CD14-positive monocyte (primary cell): ENCODE measurements at regions not wholly inside any gene's neighbourhood (a gene's known extent, or its start where the extent isn't known, plus 50 kb on each side); places are given as distances from the start of the nearest gene placed in this dataset.

Source experiments
- DNase-seq, 3 donors: peaks; one replicate each; pipeline ENCODE4 v3.0.0-alpha.2; 2011 to 2022
- H2AFZ ChIP-seq: 2 replicates; pipeline ENCODE4 v1.6.0; 2012; ENCODE audit warnings: mild to moderate bottlenecking, low read depth, low read length, inconsistent platforms; ENCODE audit not compliant: insufficient read depth, poor library complexity, severe bottlenecking
- H3K27ac ChIP-seq, 2 donors: 1 replicate in 1 of 2; 2 replicates in 1 of 2; pipeline ENCODE4 v1.5.1; 2012 to 2013; ENCODE audit warnings: low read length in 2 of 2, control low read depth in 1 of 2, inconsistent platforms in 1 of 2, low read depth in 1 of 2, mild to moderate bottlenecking in 1 of 2
- H3K27me3 ChIP-seq, 2 donors: one replicate each; pipeline versions ENCODE4 v1.6.0 to v1.6.1; 2011 to 2013; ENCODE audit warnings: low read length in 2 of 2; ENCODE audit not compliant: control insufficient read depth in 2 of 2, insufficient read depth in 2 of 2
- H3K36me3 ChIP-seq, 2 donors: replicated peaks in 1 of 2; 1 replicate in 1 of 2; 2 replicates in 1 of 2; pipeline versions ENCODE4 v1.5.1 to v1.6.1; 2012 to 2013; ENCODE audit warnings: low read length in 2 of 2, control low read depth in 1 of 2, inconsistent platforms in 1 of 2, mild to moderate bottlenecking in 1 of 2; ENCODE audit not compliant: insufficient read depth in 2 of 2, control insufficient read depth in 1 of 2
- H3K4me1 ChIP-seq, 2 donors: 1 replicate in 1 of 2; 2 replicates in 1 of 2; pipeline versions ENCODE4 v1.5.1 to v1.6.1; 2012 to 2013; ENCODE audit warnings: low read length in 2 of 2, control low read depth in 1 of 2, inconsistent platforms in 1 of 2, mild to moderate bottlenecking in 1 of 2, moderate library complexity in 1 of 2; ENCODE audit not compliant: insufficient read depth in 2 of 2, control insufficient read depth in 1 of 2
- H3K4me2 ChIP-seq: replicated peaks from 2 replicates; pipeline ENCODE3; 2012; ENCODE audit warnings: low read length, moderate library complexity, mild to moderate bottlenecking; ENCODE audit not compliant: poor library complexity, severe bottlenecking; ENCODE audit errors: extremely low read depth
- H3K4me3 ChIP-seq, 3 experiments: fragments of 200-600 bp in 1 of 3; sonication (generic) in 1 of 3; replicated peaks in 1 of 3; 1 replicate in 2 of 3; 2 replicates in 1 of 3; pipeline ENCODE4 v1.5.1; 2011 to 2013; ENCODE audit warnings: low read length in 3 of 3, mild to moderate bottlenecking in 3 of 3, control low read depth in 2 of 3, low read depth in 2 of 3, inconsistent platforms in 1 of 3, moderate library complexity in 1 of 3
- H3K79me2 ChIP-seq: 2 replicates; pipeline ENCODE4 v1.6.0; 2012; ENCODE audit warnings: mild to moderate bottlenecking, control low read depth, inconsistent platforms, low read length, moderate library complexity; ENCODE audit not compliant: insufficient read depth
- H3K9ac ChIP-seq: 2 replicates; pipeline ENCODE4 v1.6.0; 2017; ENCODE audit warnings: low read length, mild to moderate bottlenecking; ENCODE audit not compliant: insufficient read depth, poor library complexity, severe bottlenecking
- H3K9me3 ChIP-seq, 2 donors: replicated peaks in 1 of 2; 1 replicate in 1 of 2; 2 replicates in 1 of 2; pipeline versions ENCODE4 v1.5.1 to v1.6.1; 2012 to 2013; ENCODE audit warnings: low read length in 2 of 2, control low read depth in 1 of 2; ENCODE audit not compliant: control insufficient read depth in 1 of 2, insufficient read depth in 1 of 2
- H4K20me1 ChIP-seq: 2 replicates; pipeline ENCODE4 v1.6.0; 2012; ENCODE audit warnings: mild to moderate bottlenecking, low read length, control low read depth, moderate library complexity; ENCODE audit not compliant: insufficient read depth
- H3K27ac Mint-ChIP-seq, 7 donors: one replicate each; pipeline ENCODE4 v1.8.0; 2020; ENCODE audit warnings: mild to moderate bottlenecking in 7 of 7, mixed read lengths in 7 of 7, moderate library complexity in 6 of 7, inconsistent platforms in 2 of 7
- H3K27me3 Mint-ChIP-seq, 3 donors: one replicate each; pipeline ENCODE4 v1.8.0; 2021 to 2022; ENCODE audit warnings: low read depth in 3 of 3, mild to moderate bottlenecking in 3 of 3, mixed read lengths in 3 of 3, moderate library complexity in 3 of 3, inconsistent platforms in 1 of 3
- H3K36me3 Mint-ChIP-seq, 2 donors: one replicate each; pipeline ENCODE4 v1.8.0; 2020; ENCODE audit warnings: mixed read lengths in 2 of 2, inconsistent platforms in 1 of 2, mild to moderate bottlenecking in 1 of 2
- H3K4me1 Mint-ChIP-seq: one replicate; pipeline ENCODE4 v1.8.0; 2020; ENCODE audit warnings: mild to moderate bottlenecking, mixed read lengths
- H3K4me3 Mint-ChIP-seq, 2 donors: one replicate each; pipeline ENCODE4 v1.8.0; 2020; ENCODE audit warnings: mild to moderate bottlenecking in 2 of 2, mixed read lengths in 2 of 2, moderate library complexity in 1 of 2
- H3K9me3 Mint-ChIP-seq, 7 donors: one replicate each; pipeline ENCODE4 v1.8.0; 2020 to 2022; ENCODE audit warnings: mixed read lengths in 7 of 7, mild to moderate bottlenecking in 6 of 7, moderate library complexity in 6 of 7, inconsistent platforms in 2 of 7
- WGBS: methylation state at CpG from one replicate; pipeline ENCODE4 v1.1.5; 2013; ENCODE audit warnings: missing lambda C conversion rate; ENCODE audit not compliant: insufficient coverage; 5-methylcytosine and 5-hydroxymethylcytosine counted together
- intact Hi-C, 2 donors: fragments of 100-400 bp; cut with micrococcal nuclease; formaldehyde crosslinking; loops; one replicate each; pipeline versions ENCODE4 v1.15.0 to v1.15.1; 2023
- TF ChIP-seq, protein P1 (sequence below): fragments of 200-600 bp; IDR thresholded peaks from one replicate; pipeline ENCODE4 v1.8.0; 2022; ENCODE audit warnings: antibody characterized with exemption, mild to moderate bottlenecking

GRCh38 chr3:193908181-193908744, 227.7 kb upstream of the HES1 start:
- H3K4me1 Mint-ChIP-seq, result peaks cover 18% of the 10 kb centered on the region
- Histone ChIP-seq H3K4me3 (no peak overlapping the region), H3K79me2 (no peaks in the 10 kb centered on the region), H3K4me2 (no peak overlapping the region), H4K20me1 (no peaks in the 10 kb centered on the region), H3K36me3 (no peaks in the 10 kb centered on the region), H3K27me3 (no peaks in the 10 kb centered on the region), H2AFZ (no peak overlapping the region), H3K9me3 (peaks cover 0 to 7% of the 10 kb centered on the region in 2 donors), H3K27ac (no peak overlapping the region), H3K9ac (no peak overlapping the region), H3K4me1 (peaks cover 11 to 13% of the 10 kb centered on the region in 2 donors)
- DNase-seq, result no peak
- H3K27ac Mint-ChIP-seq, result no peak overlapping the region
- no peaks in the 10 kb centered on the region for H3K36me3 Mint-ChIP-seq
- H3K4me3 Mint-ChIP-seq, result no peak overlapping the region
- intact Hi-C loops, result no loop called here
- TF ChIP-seq, protein P1, sequence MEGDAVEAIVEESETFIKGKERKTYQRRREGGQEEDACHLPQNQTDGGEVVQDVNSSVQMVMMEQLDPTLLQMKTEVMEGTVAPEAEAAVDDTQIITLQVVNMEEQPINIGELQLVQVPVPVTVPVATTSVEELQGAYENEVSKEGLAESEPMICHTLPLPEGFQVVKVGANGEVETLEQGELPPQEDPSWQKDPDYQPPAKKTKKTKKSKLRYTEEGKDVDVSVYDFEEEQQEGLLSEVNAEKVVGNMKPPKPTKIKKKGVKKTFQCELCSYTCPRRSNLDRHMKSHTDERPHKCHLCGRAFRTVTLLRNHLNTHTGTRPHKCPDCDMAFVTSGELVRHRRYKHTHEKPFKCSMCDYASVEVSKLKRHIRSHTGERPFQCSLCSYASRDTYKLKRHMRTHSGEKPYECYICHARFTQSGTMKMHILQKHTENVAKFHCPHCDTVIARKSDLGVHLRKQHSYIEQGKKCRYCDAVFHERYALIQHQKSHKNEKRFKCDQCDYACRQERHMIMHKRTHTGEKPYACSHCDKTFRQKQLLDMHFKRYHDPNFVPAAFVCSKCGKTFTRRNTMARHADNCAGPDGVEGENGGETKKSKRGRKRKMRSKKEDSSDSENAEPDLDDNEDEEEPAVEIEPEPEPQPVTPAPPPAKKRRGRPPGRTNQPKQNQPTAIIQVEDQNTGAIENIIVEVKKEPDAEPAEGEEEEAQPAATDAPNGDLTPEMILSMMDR, result no peak
- no CpG with 5 or more reads among the region's 1 CpG for WGBS
- peaks cover 0 to 5% (median 2%) of the 10 kb centered on the region in 7 donors for H3K9me3 Mint-ChIP-seq
- peaks cover 0 to 9% (median 8%) of the 10 kb centered on the region in 3 donors for H3K27me3 Mint-ChIP-seq

GRCh38 chr3:193909387-193909786, 226.6 kb upstream of the HES1 start:
- H3K4me2 ChIP-seq, result no peak overlapping the region
- no peak for DNase-seq
- H3K9ac ChIP-seq, result no peak overlapping the region
- intact Hi-C loops, result no loop called here
- peaks cover 0 to 7% of the 10 kb centered on the region in 2 donors for H3K9me3 ChIP-seq
- Mint-ChIP-seq H3K27ac (no peak overlapping the region), H3K36me3 (no peaks in the 10 kb centered on the region), H3K4me1 (peaks cover 18% of the 10 kb centered on the region), H3K9me3 (peaks cover 0 to 5% (median 2%) of the 10 kb centered on the region in 7 donors), H3K4me3 (no peak overlapping the region), H3K27me3 (peaks cover 0 to 11% (median 9%) of the 10 kb centered on the region in 3 donors)
- no peaks in the 10 kb centered on the region for H3K27me3 ChIP-seq
- 100% methylated on average over 2 of the region's 2 CpGs for WGBS
- no peak overlapping the region for H3K4me3 ChIP-seq
- H3K36me3 ChIP-seq, result no peaks in the 10 kb centered on the region
- TF ChIP-seq, protein P1, result no peak
- no peak overlapping the region for H3K27ac ChIP-seq
- H4K20me1 ChIP-seq, result no peaks in the 10 kb centered on the region
- no peaks in the 10 kb centered on the region for H3K79me2 ChIP-seq
- peaks cover 11 to 13% of the 10 kb centered on the region in 2 donors for H3K4me1 ChIP-seq
- no peak overlapping the region for H2AFZ ChIP-seq
